ENCODE measurements at regions not wholly inside any gene's neighbourhood (a gene's known extent, or its start where the extent isn't known, plus 50 kb on each side); places are given as distances from the start of the nearest gene placed in this dataset.

DNA sequence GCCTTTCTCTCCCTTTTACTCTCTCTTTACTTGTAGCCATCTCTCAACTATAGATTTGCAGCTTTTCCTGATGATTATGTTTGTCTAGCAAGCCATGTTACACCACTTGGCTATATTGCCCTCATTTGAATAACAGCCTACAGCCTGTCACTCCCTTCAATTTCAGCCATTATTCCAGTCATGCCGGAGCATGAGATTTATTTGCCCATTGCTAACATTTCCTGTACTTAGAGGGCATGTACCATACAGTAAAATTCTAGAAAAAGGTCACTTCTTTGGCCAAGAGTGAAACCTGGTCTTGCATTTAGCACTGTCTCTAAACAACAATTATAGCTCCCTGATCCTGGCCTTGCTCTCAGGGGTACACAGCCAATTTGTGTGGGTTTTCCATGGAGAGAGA is 221.7 kb upstream of the TMC3 start (continued):
- TF ChIP-seq, protein P1, sequence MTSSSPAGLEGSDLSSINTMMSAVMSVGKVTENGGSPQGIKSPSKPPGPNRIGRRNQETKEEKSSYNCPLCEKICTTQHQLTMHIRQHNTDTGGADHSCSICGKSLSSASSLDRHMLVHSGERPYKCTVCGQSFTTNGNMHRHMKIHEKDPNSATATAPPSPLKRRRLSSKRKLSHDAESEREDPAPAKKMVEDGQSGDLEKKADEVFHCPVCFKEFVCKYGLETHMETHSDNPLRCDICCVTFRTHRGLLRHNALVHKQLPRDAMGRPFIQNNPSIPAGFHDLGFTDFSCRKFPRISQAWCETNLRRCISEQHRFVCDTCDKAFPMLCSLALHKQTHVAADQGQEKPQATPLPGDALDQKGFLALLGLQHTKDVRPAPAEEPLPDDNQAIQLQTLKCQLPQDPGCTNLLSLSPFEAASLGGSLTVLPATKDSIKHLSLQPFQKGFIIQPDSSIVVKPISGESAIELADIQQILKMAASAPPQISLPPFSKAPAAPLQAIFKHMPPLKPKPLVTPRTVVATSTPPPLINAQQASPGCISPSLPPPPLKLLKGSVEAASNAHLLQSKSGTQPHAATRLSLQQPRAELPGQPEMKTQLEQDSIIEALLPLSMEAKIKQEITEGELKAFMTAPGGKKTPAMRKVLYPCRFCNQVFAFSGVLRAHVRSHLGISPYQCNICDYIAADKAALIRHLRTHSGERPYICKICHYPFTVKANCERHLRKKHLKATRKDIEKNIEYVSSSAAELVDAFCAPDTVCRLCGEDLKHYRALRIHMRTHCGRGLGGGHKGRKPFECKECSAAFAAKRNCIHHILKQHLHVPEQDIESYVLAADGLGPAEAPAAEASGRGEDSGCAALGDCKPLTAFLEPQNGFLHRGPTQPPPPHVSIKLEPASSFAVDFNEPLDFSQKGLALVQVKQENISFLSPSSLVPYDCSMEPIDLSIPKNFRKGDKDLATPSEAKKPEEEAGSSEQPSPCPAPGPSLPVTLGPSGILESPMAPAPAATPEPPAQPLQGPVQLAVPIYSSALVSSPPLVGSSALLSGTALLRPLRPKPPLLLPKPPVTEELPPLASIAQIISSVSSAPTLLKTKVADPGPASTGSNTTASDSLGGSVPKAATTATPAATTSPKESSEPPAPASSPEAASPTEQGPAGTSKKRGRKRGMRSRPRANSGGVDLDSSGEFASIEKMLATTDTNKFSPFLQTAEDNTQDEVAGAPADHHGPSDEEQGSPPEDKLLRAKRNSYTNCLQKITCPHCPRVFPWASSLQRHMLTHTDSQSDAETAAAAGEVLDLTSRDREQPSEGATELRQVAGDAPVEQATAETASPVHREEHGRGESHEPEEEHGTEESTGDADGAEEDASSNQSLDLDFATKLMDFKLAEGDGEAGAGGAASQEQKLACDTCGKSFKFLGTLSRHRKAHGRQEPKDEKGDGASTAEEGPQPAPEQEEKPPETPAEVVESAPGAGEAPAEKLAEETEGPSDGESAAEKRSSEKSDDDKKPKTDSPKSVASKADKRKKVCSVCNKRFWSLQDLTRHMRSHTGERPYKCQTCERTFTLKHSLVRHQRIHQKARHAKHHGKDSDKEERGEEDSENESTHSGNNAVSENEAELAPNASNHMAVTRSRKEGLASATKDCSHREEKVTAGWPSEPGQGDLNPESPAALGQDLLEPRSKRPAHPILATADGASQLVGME (CRISPR knock-in tag; IDR thresholded peaks at IDR 0.05) = no peak
- TF ChIP-seq ZNF695 (CRISPR knock-in tag; IDR thresholded peaks at IDR 0.05) (no peak), SMARCC2 (IDR thresholded peaks at IDR 0.05; ENCODE audit: low read depth) (no peak), ILK (tag; IDR thresholded peaks at IDR 0.05; ENCODE audit: borderline replicate concordance, low read depth) (no peak), MYBL2 (IDR thresholded peaks at IDR 0.05; ENCODE audit: low read depth) (no peak), MYBL2 (CRISPR knock-in tag; IDR thresholded peaks at IDR 0.05; ENCODE audit: borderline replicate concordance) (no peak), CCNT2 (IDR thresholded peaks at IDR 0.05; ENCODE audit: borderline replicate concordance, extremely low read depth, insufficient read length, low read depth, low read length) (no peak), L3MBTL2 (IDR thresholded peaks at IDR 0.05) (no peak), KAT2B (IDR thresholded peaks at IDR 0.05; ENCODE audit: low read depth, low read length) (no peak)
- TF ChIP-seq, protein P2, sequence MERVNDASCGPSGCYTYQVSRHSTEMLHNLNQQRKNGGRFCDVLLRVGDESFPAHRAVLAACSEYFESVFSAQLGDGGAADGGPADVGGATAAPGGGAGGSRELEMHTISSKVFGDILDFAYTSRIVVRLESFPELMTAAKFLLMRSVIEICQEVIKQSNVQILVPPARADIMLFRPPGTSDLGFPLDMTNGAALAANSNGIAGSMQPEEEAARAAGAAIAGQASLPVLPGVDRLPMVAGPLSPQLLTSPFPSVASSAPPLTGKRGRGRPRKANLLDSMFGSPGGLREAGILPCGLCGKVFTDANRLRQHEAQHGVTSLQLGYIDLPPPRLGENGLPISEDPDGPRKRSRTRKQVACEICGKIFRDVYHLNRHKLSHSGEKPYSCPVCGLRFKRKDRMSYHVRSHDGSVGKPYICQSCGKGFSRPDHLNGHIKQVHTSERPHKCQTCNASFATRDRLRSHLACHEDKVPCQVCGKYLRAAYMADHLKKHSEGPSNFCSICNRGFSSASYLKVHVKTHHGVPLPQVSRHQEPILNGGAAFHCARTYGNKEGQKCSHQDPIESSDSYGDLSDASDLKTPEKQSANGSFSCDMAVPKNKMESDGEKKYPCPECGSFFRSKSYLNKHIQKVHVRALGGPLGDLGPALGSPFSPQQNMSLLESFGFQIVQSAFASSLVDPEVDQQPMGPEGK (CRISPR knock-in tag; IDR thresholded peaks at IDR 0.05; ENCODE audit: borderline replicate concordance) = no peak
